Stimulated activated CD4-positive, alpha-beta T cell treated with anti-CD3 and anti-CD28 coated beads, Interleukin-1b, Interleukin-23, amount 100 ng/mL, for 24 hours (primary cell): ENCODE measurements at regions not wholly inside any gene's neighbourhood (a gene's known extent, or its start where the extent isn't known, plus 50 kb on each side); places are given as distances from the start of the nearest gene placed in this dataset.

Source experiments
- DNase-seq, 4 experiments: peaks; one replicate each; pipeline ENCODE4 v3.0.0-alpha.2; 2020; ENCODE audit warnings: low read depth in 4 of 4, low spot score in 1 of 4

DNA sequence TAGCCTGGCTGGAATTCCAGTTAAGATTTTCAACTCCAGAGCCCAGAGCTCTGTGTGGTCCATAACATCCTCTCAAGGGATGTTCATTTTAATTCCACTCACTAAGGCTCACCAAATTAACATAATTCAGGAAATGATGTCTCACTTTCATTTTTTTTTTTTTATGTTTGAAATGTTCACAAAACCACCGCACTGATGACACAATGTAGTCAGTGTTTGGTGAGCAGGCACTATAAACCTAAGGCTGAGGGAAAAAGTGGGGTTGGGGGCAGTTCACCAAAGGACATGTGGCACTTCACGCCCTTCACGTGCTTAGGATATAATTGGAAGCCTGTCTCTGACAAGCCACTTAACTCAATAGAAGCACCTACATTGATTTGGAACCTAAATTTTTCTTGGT, 177.3 kb upstream of the CAMK1G start:
- no peak for DNase-seq

- DNase-seq, result no peak
Measured at GRCh38 chr1:209406595-209406994, 176.9 kb upstream of the CAMK1G start.

DNA sequence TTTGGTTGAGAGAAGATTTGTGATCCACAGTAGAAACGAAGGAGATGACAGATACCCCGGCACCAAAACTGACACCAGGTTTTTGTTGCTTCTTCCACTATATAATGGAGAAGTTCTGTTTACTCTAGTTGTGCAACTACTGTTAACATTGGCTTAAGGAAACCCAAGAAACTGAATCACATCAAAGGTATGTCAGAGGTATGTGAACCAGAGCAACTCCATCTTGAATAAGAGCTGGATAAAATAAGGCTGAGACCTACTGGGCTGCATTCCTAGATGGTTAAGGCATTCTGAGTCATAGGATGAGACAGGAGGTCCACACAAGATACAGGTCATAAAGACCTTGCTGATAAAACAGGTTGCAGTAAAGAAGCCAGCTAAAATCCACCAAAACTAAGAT, 173.7 kb upstream of the CAMK1G start:
- no peak for DNase-seq

DNA sequence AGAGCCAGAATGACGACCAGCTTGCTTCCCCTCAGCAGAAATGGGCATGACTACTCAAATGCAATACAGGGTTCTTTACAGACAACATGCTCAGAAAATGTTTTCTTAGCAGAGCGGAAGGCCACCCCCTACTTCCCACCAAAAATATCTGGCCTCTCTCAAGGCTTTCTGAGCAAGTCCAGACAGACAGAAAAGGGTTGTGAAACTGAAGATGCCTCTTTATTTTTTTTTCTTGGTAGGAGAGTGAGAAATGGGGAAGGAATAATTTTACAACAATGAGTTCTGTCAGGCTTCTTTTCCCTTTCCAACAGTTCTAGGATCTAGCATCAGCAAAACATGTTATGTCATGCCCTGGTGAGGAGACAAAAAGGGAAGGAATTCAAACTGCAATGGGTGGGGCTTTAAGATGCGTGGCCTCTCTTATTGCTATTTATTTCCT, 172.0 kb upstream of the CAMK1G start:
- no peak for DNase-seq

DNA sequence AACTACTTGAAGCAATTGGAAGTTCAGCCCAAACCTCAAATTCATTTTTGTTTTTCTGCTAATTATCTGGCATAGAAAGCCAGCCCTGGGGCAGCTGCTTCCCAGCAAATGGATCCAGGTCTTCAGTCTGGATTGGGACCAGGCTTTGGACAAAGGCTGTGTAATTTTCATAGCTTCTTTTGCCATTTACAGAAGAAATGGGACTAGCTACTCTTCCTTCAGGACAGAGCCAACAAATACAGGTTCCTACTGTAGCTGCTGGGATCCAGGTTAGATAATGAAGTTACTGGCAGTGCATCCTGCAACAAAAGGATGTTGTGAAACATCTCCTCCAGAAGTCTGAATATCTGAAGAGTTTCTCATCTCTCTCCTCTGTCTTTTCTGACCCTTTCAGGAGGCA, 171.5 kb upstream of the CAMK1G start:
- DNase-seq, result no peak

GRCh38 chr1:209412566-209412965, 170.9 kb upstream of the CAMK1G start:
- no peak for DNase-seq

- no peak for DNase-seq
Measured at GRCh38 chr1:209413062-209413461, 170.5 kb upstream of the CAMK1G start.

DNA sequence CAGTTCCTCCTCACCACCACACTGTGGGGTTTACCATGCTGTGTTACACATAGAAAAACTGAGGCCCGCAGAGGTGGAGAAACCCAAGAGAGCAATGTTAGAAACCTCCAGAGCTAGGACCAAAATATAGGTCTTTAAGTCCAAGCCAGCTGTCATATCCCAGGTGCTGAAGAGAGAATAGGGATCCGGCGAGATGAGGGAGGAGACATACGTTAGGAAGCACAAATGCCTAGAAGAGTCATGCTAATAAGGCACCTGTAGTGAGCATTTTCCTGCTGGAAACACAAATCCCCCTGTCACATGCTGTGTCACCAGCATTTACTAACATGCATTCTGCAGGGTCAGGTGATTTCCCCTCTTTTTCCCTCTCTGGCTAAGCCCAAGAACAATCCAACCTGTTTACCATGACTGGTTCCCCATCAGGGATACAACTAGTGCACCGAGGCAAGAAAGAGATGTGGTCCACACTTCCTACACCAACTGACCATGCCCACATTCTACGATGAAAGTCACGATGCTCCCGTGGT, 168.6 kb upstream of the CAMK1G start:
- no peak for DNase-seq

DNA sequence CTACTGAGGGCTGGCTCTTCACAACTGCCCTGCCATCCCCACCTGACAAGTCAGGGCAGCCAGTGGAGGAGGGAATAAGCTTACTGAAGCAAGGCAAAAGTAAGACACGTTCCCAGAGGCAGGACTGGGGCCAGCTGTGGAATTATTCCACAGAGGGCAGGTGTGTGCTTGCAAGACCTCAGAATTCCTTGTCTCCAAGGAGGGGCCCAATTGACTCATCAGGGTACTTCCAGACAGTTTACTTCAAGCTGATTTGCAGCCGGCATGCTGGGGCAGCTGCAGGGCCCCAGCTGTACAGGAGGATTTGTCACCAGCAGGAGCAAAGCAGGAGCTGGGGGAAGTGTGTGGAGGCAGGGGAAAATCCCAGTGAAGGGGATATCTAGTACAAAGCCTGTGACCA, 167.5 kb upstream of the CAMK1G start:
- no peak for DNase-seq

DNA sequence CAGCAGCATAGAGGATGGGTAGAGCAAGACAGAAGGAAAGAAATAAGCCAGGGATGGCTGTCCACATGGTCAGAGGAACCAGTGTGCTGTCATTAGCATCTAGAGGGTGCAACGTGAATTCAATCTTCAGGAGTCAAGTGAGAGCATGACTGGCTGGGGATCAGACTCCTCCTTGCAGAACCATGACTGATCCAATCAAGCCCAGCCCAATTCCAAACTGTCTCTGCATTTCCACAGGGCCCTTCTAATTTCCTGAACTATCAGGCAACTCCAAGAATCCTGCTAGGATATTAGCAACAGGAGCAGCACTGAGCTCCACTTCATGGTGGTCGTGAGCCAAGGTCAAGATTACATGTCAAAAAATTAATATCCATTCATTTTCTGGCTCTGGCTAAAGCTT, 166.8 kb upstream of the CAMK1G start:
- DNase-seq, result no peak

GRCh38 chr1:209417761-209418160, 165.8 kb upstream of the CAMK1G start:
- no peak for DNase-seq

GRCh38 chr1:209420276-209420675, 163.2 kb upstream of the CAMK1G start:
- no peak for DNase-seq

- no peak for DNase-seq
Measured at GRCh38 chr1:209421186-209421585, 162.3 kb upstream of the CAMK1G start.

GRCh38 chr1:209421978-209422680, 161.4 kb upstream of the CAMK1G start:
- DNase-seq, result no peak

GRCh38 chr1:209425959-209426358, 157.6 kb upstream of the CAMK1G start:
- no peak for DNase-seq

DNA sequence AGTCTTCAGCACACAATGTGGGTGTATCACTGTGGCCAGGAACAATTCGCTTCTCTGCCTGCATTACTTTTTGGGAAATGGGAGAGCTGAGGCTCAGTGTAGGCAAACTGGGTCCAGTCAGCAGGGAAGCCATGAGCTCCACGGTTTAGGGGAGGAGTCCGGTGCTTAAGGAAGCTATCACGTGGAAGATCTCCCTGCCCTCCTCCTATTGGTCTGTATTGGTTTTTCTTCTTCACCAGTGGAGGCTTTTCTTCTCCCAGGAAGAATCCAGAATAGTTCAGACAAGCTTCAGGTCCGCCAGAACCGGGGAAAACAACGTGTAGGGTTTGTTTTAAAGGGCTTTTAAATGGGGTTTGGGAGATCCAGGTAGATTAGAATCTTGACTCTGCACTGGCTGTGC, 156.2 kb upstream of the CAMK1G start:
- DNase-seq, result no peak

- no peak for DNase-seq
Measured at GRCh38 chr1:209427811-209428210, 155.7 kb upstream of the CAMK1G start.

GRCh38 chr1:209428241-209428921, 155.1 kb upstream of the CAMK1G start:
- no peak for DNase-seq

- DNase-seq, result no peak
Measured at GRCh38 chr1:209429611-209430010, 153.9 kb upstream of the CAMK1G start.

DNA sequence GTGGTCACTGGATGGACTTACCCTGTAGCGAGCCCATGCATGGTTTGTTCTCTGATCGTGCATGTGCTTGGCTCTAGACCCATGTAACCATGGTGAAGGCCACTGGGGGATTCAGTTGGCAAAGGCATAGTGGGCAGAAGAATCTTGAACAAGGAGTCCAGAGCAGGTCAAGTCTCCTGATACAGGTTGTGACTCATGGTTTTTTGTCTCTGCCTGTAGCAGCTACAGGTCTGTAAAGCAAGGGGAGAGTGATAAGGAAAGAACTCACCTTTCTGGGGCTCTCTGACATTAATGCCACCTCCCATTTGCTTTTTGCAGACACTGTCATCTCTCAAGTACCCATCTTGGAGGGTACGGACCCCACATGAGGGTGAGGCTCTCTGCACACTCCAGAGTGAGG, 153.4 kb upstream of the CAMK1G start:
- DNase-seq, result no peak

GRCh38 chr1:209430821-209431259, 152.7 kb upstream of the CAMK1G start:
- DNase-seq, result no peak

DNA sequence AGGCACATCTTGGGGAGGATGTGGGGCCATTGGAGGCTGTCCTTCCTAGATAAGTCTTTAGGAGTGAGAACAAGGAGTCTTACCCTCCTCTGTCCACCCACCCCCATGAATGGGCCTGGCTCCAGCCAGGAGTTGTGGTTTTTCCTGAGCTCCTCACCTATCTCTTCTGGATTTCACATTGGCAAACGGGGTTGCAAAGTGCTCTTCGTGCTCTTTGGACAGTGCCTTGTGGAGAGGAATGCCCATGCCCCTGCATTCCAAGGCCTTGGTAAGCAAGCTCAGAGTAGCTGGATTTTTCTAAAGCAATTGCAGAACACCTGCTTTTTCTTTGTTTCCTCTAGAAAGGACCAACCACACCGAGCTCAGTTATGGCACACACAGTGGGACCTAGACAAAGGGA, 152.1 kb upstream of the CAMK1G start:
- no peak for DNase-seq
